ENCODE measurements at regions not wholly inside any gene's neighbourhood (a gene's known extent, or its start where the extent isn't known, plus 50 kb on each side); places are given as distances from the start of the nearest gene placed in this dataset.

- Histone ChIP-seq H3K9me3 (ENCODE audit: insufficient read depth, low read length) (peaks cover 2% of the 10 kb centered on the region; the same call in 1 of the 2 replicates), H3K36me3 (ENCODE audit: insufficient read depth, insufficient read length, low read length) (no peaks in the 10 kb centered on the region), H3K9ac (ENCODE audit: insufficient read length, low read depth) (no peak overlapping the region), H3K4me3 (ENCODE audit: insufficient read length, low read depth) (no peak overlapping the region), H3K4me1 (ENCODE audit: insufficient read depth, insufficient read length) (no peaks in the 10 kb centered on the region), H3K27me3 (ENCODE audit: insufficient read depth, insufficient read length) (no peaks in the 10 kb centered on the region)
- no peak for TF ChIP-seq SUZ12 (IDR thresholded peaks at IDR 0.05; ENCODE audit: extremely low read depth, insufficient read depth, insufficient read length)
- no peak for TF ChIP-seq ZNF274 (IDR thresholded peaks at IDR 0.05; ENCODE audit: low read depth, low read length)
- TF ChIP-seq YY1 (IDR thresholded peaks at IDR 0.05; ENCODE audit: insufficient read depth, insufficient read length), result no peak
- DNase-seq (ENCODE audit: low read depth, low spot score), result peak; percentile 68
Measured at GRCh38 chr2:12381543-12382325, 335.0 kb upstream of the TRIB2 start.

DNA sequence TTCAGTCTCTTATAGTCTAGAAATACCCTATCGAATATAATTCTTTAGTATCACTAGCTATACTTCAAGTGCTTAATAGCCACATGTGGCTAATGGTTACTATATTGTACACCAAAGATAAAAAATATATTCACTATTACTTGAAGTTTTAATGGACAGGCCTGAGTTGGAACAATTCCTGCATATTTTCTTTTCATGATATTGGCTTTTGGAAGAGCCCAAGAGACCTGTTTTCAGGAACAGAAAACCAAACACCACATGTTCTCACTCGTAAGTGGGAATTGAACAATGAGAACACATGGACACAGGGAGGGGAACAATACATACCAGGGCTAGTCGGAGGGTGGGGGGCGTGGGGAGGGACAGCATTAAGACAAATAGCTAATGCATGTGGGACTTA, 334.4 kb upstream of the TRIB2 start:
- no peaks in the 10 kb centered on the region for H3K4me1 ChIP-seq (ENCODE audit: insufficient read depth, insufficient read length)
- no peak overlapping the region for H3K4me3 ChIP-seq (ENCODE audit: insufficient read length, low read depth)
- H3K27me3 ChIP-seq (ENCODE audit: insufficient read depth, insufficient read length), result no peaks in the 10 kb centered on the region
- H3K9ac ChIP-seq (ENCODE audit: insufficient read length, low read depth), result no peak overlapping the region
- TF ChIP-seq SUZ12 (IDR thresholded peaks at IDR 0.05; ENCODE audit: extremely low read depth, insufficient read depth, insufficient read length) (no peak), ZNF274 (IDR thresholded peaks at IDR 0.05; ENCODE audit: low read depth, low read length) (no peak), YY1 (IDR thresholded peaks at IDR 0.05; ENCODE audit: insufficient read depth, insufficient read length) (no peak)
- no peaks in the 10 kb centered on the region for H3K36me3 ChIP-seq (ENCODE audit: insufficient read depth, insufficient read length, low read length)
- no peak for DNase-seq (ENCODE audit: low read depth, low spot score)
- peaks cover 3% of the 10 kb centered on the region; the same call in 1 of the 2 replicates for H3K9me3 ChIP-seq (ENCODE audit: insufficient read depth, low read length)

DNA sequence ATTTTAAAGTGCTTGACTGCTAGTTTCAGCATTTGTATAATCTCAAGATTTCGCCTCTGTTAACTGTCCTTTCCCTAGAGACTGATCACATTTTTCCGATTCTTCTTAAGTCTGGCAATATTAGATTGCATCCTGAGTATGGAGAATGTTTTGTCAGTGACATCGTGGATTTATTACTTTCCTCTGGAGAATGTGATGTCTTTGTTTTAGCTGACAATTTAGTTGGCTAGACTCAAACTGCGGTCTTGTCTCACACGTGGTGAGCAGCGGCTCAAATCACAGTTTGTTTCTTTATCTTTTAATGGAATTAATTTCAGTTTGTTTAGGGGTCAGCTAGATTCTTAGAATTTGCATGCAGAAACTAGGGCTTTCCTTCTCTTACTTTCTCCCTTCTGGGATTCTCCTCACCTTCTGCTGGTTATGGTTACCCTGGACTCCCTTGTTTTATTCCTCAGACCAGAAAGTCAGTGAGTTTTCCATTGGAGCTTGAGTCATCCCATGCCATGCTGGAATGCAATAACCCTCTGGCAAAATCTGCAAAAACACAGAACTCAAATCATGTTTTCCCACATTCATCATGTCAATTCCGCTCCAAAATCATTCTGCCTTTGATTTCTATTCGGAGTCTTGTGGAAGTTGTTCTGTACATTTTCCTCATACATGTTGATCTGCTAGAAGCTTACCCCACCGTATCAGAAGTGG, 327.2 kb upstream of the TRIB2 start:
- Histone ChIP-seq H3K4me1 (ENCODE audit: insufficient read depth, insufficient read length) (no peaks in the 10 kb centered on the region), H3K4me3 (ENCODE audit: insufficient read length, low read depth) (no peak overlapping the region), H3K27me3 (ENCODE audit: insufficient read depth, insufficient read length) (no peaks in the 10 kb centered on the region), H3K9ac (ENCODE audit: insufficient read length, low read depth) (no peak overlapping the region), H3K9me3 (ENCODE audit: insufficient read depth, low read length) (peaks cover 3% of the 10 kb centered on the region; the same call in 1 of the 2 replicates), H3K36me3 (ENCODE audit: insufficient read depth, insufficient read length, low read length) (no peaks in the 10 kb centered on the region)
- no peak for DNase-seq (ENCODE audit: low read depth, low spot score)
- TF ChIP-seq YY1 (IDR thresholded peaks at IDR 0.05; ENCODE audit: insufficient read depth, insufficient read length) (no peak), ZNF274 (IDR thresholded peaks at IDR 0.05; ENCODE audit: low read depth, low read length) (no peak), SUZ12 (IDR thresholded peaks at IDR 0.05; ENCODE audit: extremely low read depth, insufficient read depth, insufficient read length) (no peak)

- H3K36me3 ChIP-seq (ENCODE audit: insufficient read depth, insufficient read length, low read length), result no peaks in the 10 kb centered on the region
- H3K9me3 ChIP-seq (ENCODE audit: insufficient read depth, low read length), result peaks cover 3% of the 10 kb centered on the region; the same call in 1 of the 2 replicates
- H3K27me3 ChIP-seq (ENCODE audit: insufficient read depth, insufficient read length), result no peaks in the 10 kb centered on the region
- H3K9ac ChIP-seq (ENCODE audit: insufficient read length, low read depth), result no peak overlapping the region
- H3K4me1 ChIP-seq (ENCODE audit: insufficient read depth, insufficient read length), result no peaks in the 10 kb centered on the region
- no peak overlapping the region for H3K4me3 ChIP-seq (ENCODE audit: insufficient read length, low read depth)
- TF ChIP-seq SUZ12 (IDR thresholded peaks at IDR 0.05; ENCODE audit: extremely low read depth, insufficient read depth, insufficient read length), result no peak
- TF ChIP-seq YY1 (IDR thresholded peaks at IDR 0.05; ENCODE audit: insufficient read depth, insufficient read length), result no peak
- no peak for TF ChIP-seq ZNF274 (IDR thresholded peaks at IDR 0.05; ENCODE audit: low read depth, low read length)
- DNase-seq (ENCODE audit: low read depth, low spot score), result no peak
Measured at GRCh38 chr2:12391116-12391515, 325.6 kb upstream of the TRIB2 start.

- no peak for DNase-seq (ENCODE audit: low read depth, low spot score)
- Histone ChIP-seq H3K27me3 (ENCODE audit: insufficient read depth, insufficient read length) (no peaks in the 10 kb centered on the region), H3K4me1 (ENCODE audit: insufficient read depth, insufficient read length) (no peaks in the 10 kb centered on the region), H3K9me3 (ENCODE audit: insufficient read depth, low read length) (peaks cover 11% of the 10 kb centered on the region), H3K36me3 (ENCODE audit: insufficient read depth, insufficient read length, low read length) (no peaks in the 10 kb centered on the region), H3K9ac (ENCODE audit: insufficient read length, low read depth) (no peak overlapping the region), H3K4me3 (ENCODE audit: insufficient read length, low read depth) (no peak overlapping the region)
- TF ChIP-seq ZNF274 (IDR thresholded peaks at IDR 0.05; ENCODE audit: low read depth, low read length), result no peak
- no peak for TF ChIP-seq SUZ12 (IDR thresholded peaks at IDR 0.05; ENCODE audit: extremely low read depth, insufficient read depth, insufficient read length)
- no peak for TF ChIP-seq YY1 (IDR thresholded peaks at IDR 0.05; ENCODE audit: insufficient read depth, insufficient read length)
Measured at GRCh38 chr2:12396699-12397098, 320.0 kb upstream of the TRIB2 start.

- H3K36me3 ChIP-seq (ENCODE audit: insufficient read depth, insufficient read length, low read length), result no peaks in the 10 kb centered on the region
- H3K4me3 ChIP-seq (ENCODE audit: insufficient read length, low read depth), result no peak overlapping the region
- H3K27me3 ChIP-seq (ENCODE audit: insufficient read depth, insufficient read length), result no peaks in the 10 kb centered on the region
- DNase-seq (ENCODE audit: low read depth, low spot score), result no peak
- TF ChIP-seq ZNF274 (IDR thresholded peaks at IDR 0.05; ENCODE audit: low read depth, low read length) (no peak), YY1 (IDR thresholded peaks at IDR 0.05; ENCODE audit: insufficient read depth, insufficient read length) (no peak), SUZ12 (IDR thresholded peaks at IDR 0.05; ENCODE audit: extremely low read depth, insufficient read depth, insufficient read length) (no peak)
- H3K9me3 ChIP-seq (ENCODE audit: insufficient read depth, low read length), result peaks cover 23% of the 10 kb centered on the region
- no peaks in the 10 kb centered on the region for H3K4me1 ChIP-seq (ENCODE audit: insufficient read depth, insufficient read length)
- H3K9ac ChIP-seq (ENCODE audit: insufficient read length, low read depth), result no peak overlapping the region
Measured at GRCh38 chr2:12397854-12398253, 318.9 kb upstream of the TRIB2 start.

DNA sequence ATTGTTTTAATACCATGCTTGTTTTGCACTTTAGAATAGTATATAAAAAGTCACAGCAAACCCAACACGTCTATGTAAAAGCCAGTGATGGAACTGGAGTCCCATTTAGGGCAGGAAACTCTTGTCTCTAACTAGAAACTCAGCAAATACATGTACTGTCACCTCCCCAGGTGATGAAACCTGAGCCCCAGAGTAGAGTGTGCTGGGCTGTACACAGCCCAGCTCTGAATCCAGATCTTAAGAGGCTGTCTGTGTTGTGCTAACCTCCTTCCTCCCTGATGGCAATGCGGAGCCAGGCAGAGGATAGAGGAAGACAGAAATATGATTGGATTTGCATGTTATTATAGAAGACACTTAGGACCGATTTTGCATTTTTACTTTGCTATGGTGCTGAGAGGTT, 317.5 kb upstream of the TRIB2 start:
- H3K4me3 ChIP-seq (ENCODE audit: insufficient read length, low read depth), result no peak overlapping the region
- H3K4me1 ChIP-seq (ENCODE audit: insufficient read depth, insufficient read length), result no peaks in the 10 kb centered on the region
- H3K9ac ChIP-seq (ENCODE audit: insufficient read length, low read depth), result no peak overlapping the region
- no peak for TF ChIP-seq YY1 (IDR thresholded peaks at IDR 0.05; ENCODE audit: insufficient read depth, insufficient read length)
- TF ChIP-seq ZNF274 (IDR thresholded peaks at IDR 0.05; ENCODE audit: low read depth, low read length), result no peak
- no peak for TF ChIP-seq SUZ12 (IDR thresholded peaks at IDR 0.05; ENCODE audit: extremely low read depth, insufficient read depth, insufficient read length)
- no peaks in the 10 kb centered on the region for H3K36me3 ChIP-seq (ENCODE audit: insufficient read depth, insufficient read length, low read length)
- no peak for DNase-seq (ENCODE audit: low read depth, low spot score)
- no peaks in the 10 kb centered on the region for H3K27me3 ChIP-seq (ENCODE audit: insufficient read depth, insufficient read length)
- peaks cover 35% of the 10 kb centered on the region for H3K9me3 ChIP-seq (ENCODE audit: insufficient read depth, low read length)
